K562 (cell line): ENCODE measurements at regions not wholly inside any gene's neighbourhood (a gene's known extent, or its start where the extent isn't known, plus 50 kb on each side); places are given as distances from the start of the nearest gene placed in this dataset.
"Not testable (repeated sequence)": the region's sequence is repeated elsewhere in the genome, so short reads cannot be mapped to it uniquely, and the experiment has no call there.

Experiments used
- ATAC-seq: fragments of 200-7000 bp; cut with Tn5 transposase; 3 replicates; pipeline ENCODE4 v1.9.1; 2020; ENCODE audit warnings: moderate library complexity
- BruUV-seq: library from RNA; stranded (reverse); fragments of 400-500 nt; replicated peaks from 2 replicates; lab custom pipeline; 2021; lab: Mats Ljungman, UMichigan
- CTCF ChIA-PET: fragments of 300-600 bp; formaldehyde crosslinking; extraction: SDS; loops from one replicate; lab custom pipeline; 2021; ENCODE audit warnings: low intra/inter-chr PET ratio; lab: Yijun Ruan, JAX
- POLR2A ChIA-PET: fragments of 300-600, 350-650 bp; sonication (Branson Sonifier 250); formaldehyde crosslinking; extraction: SDS; loops from one replicate; lab custom pipeline; 2021; ENCODE audit warnings: antibody characterized with exemption, inconsistent platforms; lab: Yijun Ruan, JAX
- DNase-seq, 4 experiments: peaks; one replicate each; pipeline versions ENCODE4 v3.0.0 to v3.0.0-alpha.2; 2011 to 2018; ENCODE audit warnings: low spot score in 3 of 4, mixed read lengths in 3 of 4; ENCODE audit errors: extremely low read depth in 1 of 4
- FAIRE-seq: peaks from 2 replicates; lab custom pipeline; 2011; peaks lifted over from hg19 to GRCh38; lab: Jason Lieb, UNC
- H2AFZ ChIP-seq: 2 replicates; pipeline ENCODE4 v1.6.0; 2011; ENCODE audit warnings: low read depth, low read length, control low read depth, inconsistent platforms
- H3K27ac ChIP-seq: fragments of 200-600 bp; 3 replicates; pipeline ENCODE4 v1.8.0; 2011; ENCODE audit warnings: low read depth, mild to moderate bottlenecking, control low read depth, inconsistent platforms, low read length, moderate library complexity, mixed read lengths; ENCODE audit errors: extremely low read depth
- H3K27me3 ChIP-seq, 2 experiments: fragments of 300-600 bp in 1 of 2; 2 replicates in 1 of 2; 3 replicates in 1 of 2; pipeline versions ENCODE4 v1.6.0 to v1.8.0; 2011; ENCODE audit warnings: inconsistent platforms in 2 of 2, low read length in 2 of 2, mild to moderate bottlenecking in 1 of 2, mixed read lengths in 1 of 2, moderate library complexity in 1 of 2; ENCODE audit not compliant: control insufficient read depth in 2 of 2, insufficient read depth in 2 of 2
- H3K36me3 ChIP-seq: fragments of 300-600 bp; 3 replicates; pipeline ENCODE4 v1.8.0; 2011; ENCODE audit warnings: mild to moderate bottlenecking, low read length, inconsistent platforms; ENCODE audit not compliant: control insufficient read depth, insufficient read depth
- H3K4me1 ChIP-seq, 2 experiments: fragments of 200-600 bp in 1 of 2; replicated peaks in 1 of 2; 2 replicates in 1 of 2; 3 replicates in 1 of 2; pipeline versions ENCODE4 v1.5.1 to v1.8.0; 2011; ENCODE audit warnings: inconsistent platforms in 2 of 2, low read length in 2 of 2, mild to moderate bottlenecking in 1 of 2, mixed read lengths in 1 of 2, moderate library complexity in 1 of 2; ENCODE audit not compliant: control insufficient read depth in 2 of 2, insufficient read depth in 2 of 2
- H3K4me2 ChIP-seq: 2 replicates; pipeline ENCODE4 v1.6.1; 2011; ENCODE audit warnings: low read length, control low read depth, inconsistent platforms, mixed read lengths; ENCODE audit not compliant: insufficient read depth
- H3K4me3 ChIP-seq: fragments of 200-600 bp; sonication (generic), shearing (Covaris generic); 2 replicates; pipeline ENCODE4 v1.5.1; 2016; ENCODE audit warnings: control low read depth, inconsistent platforms
- H3K79me2 ChIP-seq: fragments of 200-600 bp; 3 replicates; pipeline ENCODE4 v1.8.0; 2011; ENCODE audit warnings: low read length, inconsistent platforms; ENCODE audit not compliant: control insufficient read depth, insufficient read depth
- H3K9ac ChIP-seq, 2 experiments: 2 replicates each; pipeline versions ENCODE4 v1.6.0 to v1.6.1; 2011; ENCODE audit warnings: low read depth in 2 of 2, low read length in 2 of 2, control low read depth in 1 of 2, inconsistent platforms in 1 of 2, mild to moderate bottlenecking in 1 of 2, mixed read lengths in 1 of 2; ENCODE audit not compliant: insufficient read depth in 1 of 2
- H3K9me1 ChIP-seq: one replicate; pipeline ENCODE4 v1.6.0; 2011; ENCODE audit warnings: inconsistent platforms, mild to moderate bottlenecking, low read length, moderate library complexity; ENCODE audit not compliant: control insufficient read depth, insufficient read depth
- H3K9me3 ChIP-seq: replicated peaks from 2 replicates; pipeline ENCODE4 v1.5.1; 2011; ENCODE audit warnings: low read depth, low read length, inconsistent platforms; ENCODE audit not compliant: control insufficient read depth, insufficient read depth
- H4K20me1 ChIP-seq: replicated peaks from 2 replicates; pipeline ENCODE4 v1.6.1; 2011; ENCODE audit warnings: low read length, inconsistent platforms, mixed read lengths; ENCODE audit not compliant: control insufficient read depth, insufficient read depth
- EZH2 ChIP-seq: IDR thresholded peaks from 2 replicates; pipeline ENCODE4 v1.6.1; 2012; ENCODE audit warnings: low read depth, mild to moderate bottlenecking, inconsistent platforms, low read length, borderline replicate concordance
- FOXK1 ChIP-seq: sonication (generic); formaldehyde crosslinking; IDR thresholded peaks from 2 replicates; pipeline ENCODE4 v1.8.0; 2022; ENCODE audit warnings: missing genetic modification reagents, mild to moderate bottlenecking, borderline replicate concordance
- L3MBTL2 ChIP-seq: fragments of 450-650 bp; IDR thresholded peaks from 2 replicates; pipeline ENCODE4 v1.6.1; 2016; ENCODE audit warnings: mild to moderate bottlenecking, moderate library complexity
- MTF1 ChIP-seq: fragments of 250-450 bp; sonication (Bioruptor Pico); IDR thresholded peaks from 2 replicates; pipeline ENCODE4 v1.9.0; 2021; ENCODE audit warnings: moderate library complexity, mild to moderate bottlenecking, inconsistent platforms, borderline replicate concordance
- NR2F6 ChIP-seq: fragments of 450-650 bp; formaldehyde crosslinking; IDR thresholded peaks from 2 replicates; pipeline ENCODE4 v1.4.0; 2020; ENCODE audit warnings: mild to moderate bottlenecking
- PHF21A ChIP-seq: fragments of 450-650 bp; IDR thresholded peaks from 2 replicates; pipeline ENCODE4 v1.6.1; 2017; ENCODE audit warnings: low read depth, borderline replicate concordance
- TBP ChIP-seq: optimal IDR thresholded peaks from 2 replicates; pipeline ENCODE3; 2011; ENCODE audit warnings: low read depth, low read length, improper control_type of control experiment
- TCF3 ChIP-seq: sonication (generic); formaldehyde crosslinking; IDR thresholded peaks from 2 replicates; pipeline ENCODE4 v1.4.0; 2020; ENCODE audit warnings: mild to moderate bottlenecking, missing genetic modification reagents
- TRIM24 ChIP-seq, 2 experiments: fragments of 450-650 bp; IDR thresholded peaks; 2 replicates each; pipeline ENCODE4 v1.6.1; 2016
- ZNF316 ChIP-seq: fragments of 450-650 bp; IDR thresholded peaks from 2 replicates; pipeline ENCODE4 v1.6.1; 2016
- WGBS: fragments of 100-300 bp; shearing (Covaris generic); methylation state at CpG from one replicate; pipeline ENCODE4 v1.1.6; 2016; ENCODE audit warnings: low coverage, mixed read lengths; ENCODE audit not compliant: insufficient coverage; ENCODE audit errors: missing lambda C conversion rate; 5-methylcytosine and 5-hydroxymethylcytosine counted together
- in situ Hi-C: fragments of 300-500 bp; cut with MboI; formaldehyde crosslinking; loops from 4 replicates; pipeline ENCODE4 v1.15.0; 2018; ENCODE audit warnings: inconsistent platforms, mixed read lengths
- intact Hi-C: fragments of 100-400 bp; cut with micrococcal nuclease; formaldehyde crosslinking; loops from 2 replicates; pipeline ENCODE4 v1.14.2; 2022
- TF ChIP-seq, protein P1 (sequence below): fragments of 250-450 bp; sonication (Bioruptor Pico); IDR thresholded peaks from 2 replicates; pipeline ENCODE4 v1.5.0; 2022; ENCODE audit warnings: mild to moderate bottlenecking
- TF ChIP-seq, protein P2 (sequence below), 2 experiments: fragments of 200-800 bp in 1 of 2; sonication (Bioruptor generic) in 1 of 2; sonication (generic) in 1 of 2; formaldehyde crosslinking in 1 of 2; IDR thresholded peaks in 1 of 2; conservative IDR thresholded peaks in 1 of 2; 2 replicates each; pipeline versions ENCODE4 v1.5.0 to v1.6.1; 2016 to 2020; ENCODE audit warnings: missing compliant biosample characterization in 1 of 2, missing genetic modification characterization in 1 of 2, missing genetic modification reagents in 1 of 2

DNA sequence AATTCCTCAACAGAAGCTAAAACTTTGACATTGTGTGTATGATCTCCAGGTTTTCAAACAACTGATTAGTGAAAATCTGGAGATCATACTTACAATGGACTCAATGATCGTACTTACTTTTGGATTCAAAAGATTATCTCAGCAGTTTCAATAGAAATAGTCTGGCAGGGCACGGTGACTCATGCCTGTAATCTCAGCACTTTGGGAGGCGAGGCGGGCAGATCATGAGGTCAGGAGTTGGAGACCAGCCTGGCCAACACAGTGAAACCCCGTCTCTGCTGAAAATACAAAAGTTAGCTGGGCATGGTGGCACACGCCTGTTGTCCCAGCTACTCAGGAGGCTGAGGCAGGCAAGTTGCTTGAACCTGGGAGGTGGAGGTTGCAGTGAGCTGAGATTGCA, 161.3 kb upstream of the MSX2 start:
- ATAC-seq, in situ Hi-C loops: not testable (repeated sequence)

DNA sequence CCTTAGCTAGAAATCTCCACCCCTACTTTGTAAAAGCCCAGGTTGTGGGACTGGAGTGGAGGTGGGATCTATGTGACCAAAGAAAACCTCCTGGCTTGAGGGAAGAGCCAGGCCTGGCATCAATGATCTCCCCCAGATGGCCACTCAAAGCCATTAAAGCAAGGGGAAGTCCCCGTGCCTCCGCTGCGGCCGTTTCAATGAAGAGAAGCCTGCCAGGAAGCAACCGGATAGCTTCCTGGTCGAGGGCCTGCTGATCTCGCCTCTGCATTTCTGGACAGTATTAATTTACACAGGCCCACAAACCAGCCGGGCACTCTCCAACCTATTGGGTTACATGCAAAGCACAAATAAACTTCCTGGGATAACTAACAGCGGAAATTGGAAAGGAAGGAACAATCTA, 160.5 kb upstream of the MSX2 start:
- no peaks in the 10 kb centered on the region for H3K4me1 ChIP-seq
- CTCF ChIA-PET: no interaction called here
- intact Hi-C loops (no loop called here), in situ Hi-C loops (no loop called here)
- no peaks in the 10 kb centered on the region for H3K36me3 ChIP-seq
- no peak overlapping the region for H3K9ac ChIP-seq
- no peaks in the 10 kb centered on the region for H3K9me3 ChIP-seq
- no peak overlapping the region for H3K27ac ChIP-seq
- H3K4me2 ChIP-seq: no peak overlapping the region
- H2AFZ ChIP-seq: no peak overlapping the region
- H3K4me3 ChIP-seq: no peak overlapping the region
- no TSS peak for BruUV-seq
- POLR2A ChIA-PET: no interaction called here
- H3K9me1 ChIP-seq: no peaks in the 10 kb centered on the region
- H3K79me2 ChIP-seq: no peaks in the 10 kb centered on the region
- FAIRE-seq (no peak), DNase-seq (no peak), ATAC-seq (no peak)
- H4K20me1 ChIP-seq: no peaks in the 10 kb centered on the region
- peaks cover 14 to 25% of the 10 kb centered on the region in 2 experiments; a peak in 3 of 5 replicates for H3K27me3 ChIP-seq
- no peak for TF ChIP-seq ZNF316
- TF ChIP-seq EZH2: no peak
- TF ChIP-seq L3MBTL2: no peak
- TF ChIP-seq FOXK1 (CRISPR knock-in tag): no peak
- TF ChIP-seq MTF1 (CRISPR knock-in tag): no peak
- TF ChIP-seq TRIM24 (IDR thresholded peaks at IDR 0.05): no peak
- TF ChIP-seq, protein P1, sequence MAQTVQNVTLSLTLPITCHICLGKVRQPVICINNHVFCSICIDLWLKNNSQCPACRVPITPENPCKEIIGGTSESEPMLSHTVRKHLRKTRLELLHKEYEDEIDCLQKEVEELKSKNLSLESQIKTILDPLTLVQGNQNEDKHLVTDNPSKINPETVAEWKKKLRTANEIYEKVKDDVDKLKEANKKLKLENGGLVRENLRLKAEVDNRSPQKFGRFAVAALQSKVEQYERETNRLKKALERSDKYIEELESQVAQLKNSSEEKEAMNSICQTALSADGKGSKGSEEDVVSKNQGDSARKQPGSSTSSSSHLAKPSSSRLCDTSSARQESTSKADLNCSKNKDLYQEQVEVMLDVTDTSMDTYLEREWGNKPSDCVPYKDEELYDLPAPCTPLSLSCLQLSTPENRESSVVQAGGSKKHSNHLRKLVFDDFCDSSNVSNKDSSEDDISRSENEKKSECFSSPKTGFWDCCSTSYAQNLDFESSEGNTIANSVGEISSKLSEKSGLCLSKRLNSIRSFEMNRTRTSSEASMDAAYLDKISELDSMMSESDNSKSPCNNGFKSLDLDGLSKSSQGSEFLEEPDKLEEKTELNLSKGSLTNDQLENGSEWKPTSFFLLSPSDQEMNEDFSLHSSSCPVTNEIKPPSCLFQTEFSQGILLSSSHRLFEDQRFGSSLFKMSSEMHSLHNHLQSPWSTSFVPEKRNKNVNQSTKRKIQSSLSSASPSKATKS (CRISPR knock-in tag): no peak
- TF ChIP-seq PHF21A: no peak
- no peak for TF ChIP-seq NR2F6 (CRISPR knock-in tag)
- no peak for TF ChIP-seq TBP
- TF ChIP-seq, protein P2, sequence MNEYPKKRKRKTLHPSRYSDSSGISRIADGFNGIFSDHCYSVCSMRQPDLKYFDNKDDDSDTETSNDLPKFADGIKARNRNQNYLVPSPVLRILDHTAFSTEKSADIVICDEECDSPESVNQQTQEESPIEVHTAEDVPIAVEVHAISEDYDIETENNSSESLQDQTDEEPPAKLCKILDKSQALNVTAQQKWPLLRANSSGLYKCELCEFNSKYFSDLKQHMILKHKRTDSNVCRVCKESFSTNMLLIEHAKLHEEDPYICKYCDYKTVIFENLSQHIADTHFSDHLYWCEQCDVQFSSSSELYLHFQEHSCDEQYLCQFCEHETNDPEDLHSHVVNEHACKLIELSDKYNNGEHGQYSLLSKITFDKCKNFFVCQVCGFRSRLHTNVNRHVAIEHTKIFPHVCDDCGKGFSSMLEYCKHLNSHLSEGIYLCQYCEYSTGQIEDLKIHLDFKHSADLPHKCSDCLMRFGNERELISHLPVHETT (CRISPR knock-in tag; conservative IDR thresholded peaks at IDR 0.05 in 1 of 2, IDR thresholded peaks at IDR 0.05 in 1 of 2): no peak
- no peak for TF ChIP-seq TCF3
- 0% methylated on average over 9 of the region's 9 CpGs for WGBS

More for the DNA sequence above, 161.3 kb upstream of the MSX2 start:
- H4K20me1 ChIP-seq, FAIRE-seq, POLR2A ChIA-PET, H3K4me2 ChIP-seq, DNase-seq, H3K9me3 ChIP-seq, H3K36me3 ChIP-seq, H3K79me2 ChIP-seq, H3K4me3 ChIP-seq, H3K9me1 ChIP-seq, H3K4me1 ChIP-seq, H3K9ac ChIP-seq, CTCF ChIA-PET, H3K27ac ChIP-seq, BruUV-seq, H2AFZ ChIP-seq, intact Hi-C loops: not testable (repeated sequence)
- 0% methylated on average over 6 of the region's 6 CpGs for WGBS
- peaks cover 14 to 25% of the 10 kb centered on the region in 2 experiments; a peak in 3 of 5 replicates for H3K27me3 ChIP-seq
